Keratinocyte (primary cell): ENCODE measurements at regions not wholly inside any gene's neighbourhood (a gene's known extent, or its start where the extent isn't known, plus 50 kb on each side); places are given as distances from the start of the nearest gene placed in this dataset.

Source experiments
- DNase-seq: peaks from one replicate; pipeline ENCODE4 v3.0.0-alpha.2; 2011; ENCODE audit warnings: low read depth, missing footprints, low spot score
- FAIRE-seq: peaks from 2 replicates; lab custom pipeline; 2011; peaks lifted over from hg19 to GRCh38; lab: Jason Lieb, UNC
- H2AFZ ChIP-seq: 2 replicates; pipeline ENCODE4 v1.6.0; 2012; ENCODE audit warnings: low read length, control low read depth, inconsistent platforms; ENCODE audit not compliant: control insufficient read depth
- H3K27ac ChIP-seq: 2 replicates; pipeline ENCODE4 v1.5.1; 2011; ENCODE audit warnings: low read length; ENCODE audit not compliant: control insufficient read depth, insufficient read depth
- H3K27me3 ChIP-seq: 3 replicates; pipeline ENCODE4 v1.6.0; 2011; ENCODE audit warnings: low read length; ENCODE audit not compliant: control insufficient read depth, insufficient read depth; ENCODE audit errors: extremely low read depth
- H3K36me3 ChIP-seq, 2 experiments: 2 replicates in 1 of 2; 3 replicates in 1 of 2; pipeline ENCODE4 v1.5.1; 2011; ENCODE audit warnings: low read length in 2 of 2, mild to moderate bottlenecking in 1 of 2; ENCODE audit not compliant: control insufficient read depth in 2 of 2, insufficient read depth in 2 of 2; ENCODE audit errors: extremely low read depth in 1 of 2
- H3K4me1 ChIP-seq: 3 replicates; pipeline ENCODE4 v1.5.1; 2011; ENCODE audit warnings: low read length; ENCODE audit not compliant: control insufficient read depth, insufficient read depth; ENCODE audit errors: extremely low read depth
- H3K4me2 ChIP-seq: 3 replicates; pipeline ENCODE4 v1.6.0; 2011; ENCODE audit warnings: low read depth, low read length; ENCODE audit not compliant: control insufficient read depth, insufficient read depth; ENCODE audit errors: extremely low read depth
- H3K4me3 ChIP-seq, 3 experiments: fragments of 200-600 bp in 1 of 3; sonication (generic) in 1 of 3; 2 replicates in 2 of 3; 3 replicates in 1 of 3; pipeline ENCODE4 v1.5.1; 2011 to 2016; ENCODE audit warnings: low read length in 3 of 3, mild to moderate bottlenecking in 3 of 3, control low read depth in 2 of 3, inconsistent platforms in 1 of 3, low read depth in 1 of 3, mixed read lengths in 1 of 3, mixed run types in 1 of 3, moderate library complexity in 1 of 3; ENCODE audit not compliant: control insufficient read depth in 2 of 3, insufficient read depth in 2 of 3; ENCODE audit errors: extremely low read depth in 1 of 3
- H3K79me2 ChIP-seq: 2 replicates; pipeline ENCODE4 v1.6.0; 2012; ENCODE audit warnings: low read length; ENCODE audit not compliant: control insufficient read depth, insufficient read depth
- H3K9ac ChIP-seq: 3 replicates; pipeline ENCODE4 v1.6.0; 2011; ENCODE audit warnings: low read length; ENCODE audit not compliant: control insufficient read depth, insufficient read depth; ENCODE audit errors: extremely low read depth
- H3K9me1 ChIP-seq: 3 replicates; pipeline ENCODE4 v1.6.0; 2011; ENCODE audit warnings: low read length; ENCODE audit not compliant: control insufficient read depth, insufficient read depth; ENCODE audit errors: extremely low read depth
- H3K9me3 ChIP-seq: 2 replicates; pipeline ENCODE4 v1.5.1; 2012; ENCODE audit warnings: low read depth, low read length; ENCODE audit not compliant: control insufficient read depth
- H4K20me1 ChIP-seq: 3 replicates; pipeline ENCODE4 v1.6.0; 2011; ENCODE audit warnings: low read length; ENCODE audit not compliant: control insufficient read depth, insufficient read depth; ENCODE audit errors: extremely low read depth
- EZH2 ChIP-seq: IDR thresholded peaks from one replicate; pipeline ENCODE4 v1.6.1; 2012; ENCODE audit warnings: inconsistent platforms, mild to moderate bottlenecking, low read length, moderate library complexity
- dilution Hi-C: fragments of 300-500 bp; cut with MboI; formaldehyde crosslinking; loops from one replicate; pipeline ENCODE4 v1.7.0; 2020; ENCODE audit warnings: low sequenced_read_pairs; ENCODE audit not compliant: extremely low pct_ligation_motif_present
- TF ChIP-seq, protein P1 (sequence below), 3 experiments: IDR thresholded peaks in 1 of 3; conservative IDR thresholded peaks in 1 of 3; optimal IDR thresholded peaks in 1 of 3; 2 replicates in 2 of 3; 3 replicates in 1 of 3; pipeline versions ENCODE3 to v1.5.1; 2011; ENCODE audit warnings: low read length in 3 of 3, mild to moderate bottlenecking in 3 of 3, moderate library complexity in 2 of 3, control low read depth in 1 of 3, inconsistent platforms in 1 of 3; ENCODE audit not compliant: insufficient read depth in 2 of 3; ENCODE audit errors: extremely low read depth in 1 of 3

DNA sequence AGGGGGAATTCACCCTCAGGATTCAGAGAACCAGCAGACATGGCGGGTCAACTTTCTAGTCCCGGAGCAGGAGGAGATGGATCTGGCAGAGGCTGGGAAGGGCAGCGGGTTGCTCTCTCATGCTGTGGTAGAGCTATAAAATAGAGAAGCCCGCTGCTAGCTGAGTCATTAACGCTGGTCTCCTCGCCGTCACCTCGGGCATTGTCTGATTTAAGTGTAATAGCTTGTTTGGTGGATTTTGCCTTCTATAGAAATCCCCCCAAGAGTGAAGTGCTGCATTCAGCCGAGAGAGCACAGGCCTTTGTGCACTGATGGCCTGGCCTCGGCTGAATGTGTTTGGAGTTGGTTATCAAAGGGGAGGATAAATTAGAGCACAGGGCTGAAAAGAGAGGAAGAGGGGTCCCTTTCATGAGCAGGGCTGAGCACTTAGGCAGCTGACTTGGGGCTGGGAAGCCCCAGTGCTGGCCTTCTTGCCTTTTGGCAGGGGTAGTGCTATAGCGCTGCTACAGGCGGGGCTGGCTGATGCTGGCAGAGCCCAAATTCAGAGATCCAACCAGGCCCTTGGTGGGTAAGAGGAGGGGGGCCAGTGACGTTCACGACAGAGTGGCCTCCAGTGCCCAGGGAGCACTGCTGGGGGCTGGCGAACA is 161.1 kb upstream of the CADM1 start:
- Histone ChIP-seq H3K9me1 (no peaks in the 10 kb centered on the region), H3K79me2 (no peaks in the 10 kb centered on the region), H3K9me3 (no peaks in the 10 kb centered on the region), H3K4me2 (no peak overlapping the region), H2AFZ (no peak overlapping the region), H3K27ac (no peak overlapping the region), H3K4me3 (no peak overlapping the region), H4K20me1 (no peaks in the 10 kb centered on the region), H3K9ac (no peak overlapping the region), H3K4me1 (peaks cover 3% of the 10 kb centered on the region), H3K27me3 (no peaks in the 10 kb centered on the region), H3K36me3 (no peaks in the 10 kb centered on the region)
- no peak for TF ChIP-seq EZH2
- TF ChIP-seq, protein P1, sequence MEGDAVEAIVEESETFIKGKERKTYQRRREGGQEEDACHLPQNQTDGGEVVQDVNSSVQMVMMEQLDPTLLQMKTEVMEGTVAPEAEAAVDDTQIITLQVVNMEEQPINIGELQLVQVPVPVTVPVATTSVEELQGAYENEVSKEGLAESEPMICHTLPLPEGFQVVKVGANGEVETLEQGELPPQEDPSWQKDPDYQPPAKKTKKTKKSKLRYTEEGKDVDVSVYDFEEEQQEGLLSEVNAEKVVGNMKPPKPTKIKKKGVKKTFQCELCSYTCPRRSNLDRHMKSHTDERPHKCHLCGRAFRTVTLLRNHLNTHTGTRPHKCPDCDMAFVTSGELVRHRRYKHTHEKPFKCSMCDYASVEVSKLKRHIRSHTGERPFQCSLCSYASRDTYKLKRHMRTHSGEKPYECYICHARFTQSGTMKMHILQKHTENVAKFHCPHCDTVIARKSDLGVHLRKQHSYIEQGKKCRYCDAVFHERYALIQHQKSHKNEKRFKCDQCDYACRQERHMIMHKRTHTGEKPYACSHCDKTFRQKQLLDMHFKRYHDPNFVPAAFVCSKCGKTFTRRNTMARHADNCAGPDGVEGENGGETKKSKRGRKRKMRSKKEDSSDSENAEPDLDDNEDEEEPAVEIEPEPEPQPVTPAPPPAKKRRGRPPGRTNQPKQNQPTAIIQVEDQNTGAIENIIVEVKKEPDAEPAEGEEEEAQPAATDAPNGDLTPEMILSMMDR (optimal IDR thresholded peaks at IDR 0.05 in 1 of 3, IDR thresholded peaks at IDR 0.05 in 1 of 3, conservative IDR thresholded peaks at IDR 0.05 in 1 of 3; ENCODE audit: extremely low read depth in 1 of 3, insufficient read depth in 2 of 3, low read length in 3 of 3) = no peak
- dilution Hi-C loops = no loop called here
- FAIRE-seq (no peak), DNase-seq (no peak)

DNA sequence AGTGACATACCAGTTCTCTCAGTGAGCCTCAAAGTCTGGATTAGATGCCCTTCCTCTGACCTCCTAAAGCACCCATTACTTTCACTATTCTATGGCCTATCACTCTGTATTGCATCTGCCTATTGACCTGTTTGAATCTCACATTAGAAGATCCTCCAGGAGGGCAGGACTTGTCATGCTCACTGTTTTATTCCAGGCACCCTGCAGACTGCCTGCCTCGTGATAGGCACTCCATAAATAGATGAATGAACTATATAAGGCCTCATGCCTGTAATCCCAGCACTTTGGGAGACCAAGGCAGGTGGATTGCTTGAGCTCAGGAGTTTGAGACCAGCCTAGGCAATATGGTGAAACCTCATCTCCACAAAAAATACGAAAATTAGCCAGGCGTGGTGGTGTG is 160.1 kb upstream of the CADM1 start:
- no peaks in the 10 kb centered on the region for H3K36me3 ChIP-seq
- no peak overlapping the region for H3K9ac ChIP-seq
- DNase-seq (no peak), FAIRE-seq (no peak)
- TF ChIP-seq, protein P1 (optimal IDR thresholded peaks at IDR 0.05 in 1 of 3, IDR thresholded peaks at IDR 0.05 in 1 of 3, conservative IDR thresholded peaks at IDR 0.05 in 1 of 3; ENCODE audit: extremely low read depth in 1 of 3, insufficient read depth in 2 of 3, low read length in 3 of 3) = no peak
- no peak for TF ChIP-seq EZH2
- H4K20me1 ChIP-seq = no peaks in the 10 kb centered on the region
- dilution Hi-C loops = no loop called here
- H3K4me1 ChIP-seq = peaks cover 7% of the 10 kb centered on the region
- H2AFZ ChIP-seq = no peak overlapping the region
- H3K4me2 ChIP-seq = no peak overlapping the region
- H3K9me1 ChIP-seq = no peaks in the 10 kb centered on the region
- no peaks in the 10 kb centered on the region for H3K27me3 ChIP-seq
- no peaks in the 10 kb centered on the region for H3K79me2 ChIP-seq
- H3K4me3 ChIP-seq = no peak overlapping the region
- H3K9me3 ChIP-seq = no peaks in the 10 kb centered on the region
- no peak overlapping the region for H3K27ac ChIP-seq
